ENCODE measurements at regions not wholly inside any gene's neighbourhood (a gene's known extent, or its start where the extent isn't known, plus 50 kb on each side); places are given as distances from the start of the nearest gene placed in this dataset.

DNA sequence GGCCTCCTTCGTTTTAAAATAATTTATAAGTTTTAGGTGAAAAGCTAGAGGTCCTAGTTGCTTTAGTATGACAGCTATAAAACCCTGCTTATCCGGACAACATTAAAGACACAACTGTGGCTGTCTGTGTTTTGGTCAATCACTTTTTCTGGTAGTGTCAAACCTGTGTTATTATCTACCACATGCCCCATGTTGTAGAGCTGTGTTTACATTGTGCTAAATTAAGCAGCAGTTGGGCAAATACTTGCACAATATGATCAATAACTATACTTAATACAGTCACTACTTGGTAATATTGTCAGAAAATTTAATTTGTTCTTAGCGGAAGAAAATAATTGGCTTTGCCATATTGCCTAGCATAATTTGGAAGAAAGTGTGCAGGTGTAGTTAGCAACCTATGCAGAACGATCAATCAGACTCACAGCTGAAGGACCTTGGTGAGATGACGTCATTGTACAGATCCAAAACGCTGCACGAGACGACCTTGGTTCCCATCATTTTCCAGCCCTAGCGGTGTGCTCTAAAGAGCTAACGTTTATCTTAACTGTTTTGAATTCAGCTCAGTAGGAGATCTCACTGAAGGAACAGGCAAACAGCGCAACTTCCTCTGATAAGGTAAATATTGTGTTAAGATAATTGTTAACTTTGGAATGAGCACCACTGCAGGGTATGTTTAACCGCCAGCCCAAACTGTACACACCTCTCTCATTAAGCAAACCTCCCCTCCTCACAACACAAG lies 476.6 kb downstream of the IRS2 start:
- TF ChIP-seq, protein P1, sequence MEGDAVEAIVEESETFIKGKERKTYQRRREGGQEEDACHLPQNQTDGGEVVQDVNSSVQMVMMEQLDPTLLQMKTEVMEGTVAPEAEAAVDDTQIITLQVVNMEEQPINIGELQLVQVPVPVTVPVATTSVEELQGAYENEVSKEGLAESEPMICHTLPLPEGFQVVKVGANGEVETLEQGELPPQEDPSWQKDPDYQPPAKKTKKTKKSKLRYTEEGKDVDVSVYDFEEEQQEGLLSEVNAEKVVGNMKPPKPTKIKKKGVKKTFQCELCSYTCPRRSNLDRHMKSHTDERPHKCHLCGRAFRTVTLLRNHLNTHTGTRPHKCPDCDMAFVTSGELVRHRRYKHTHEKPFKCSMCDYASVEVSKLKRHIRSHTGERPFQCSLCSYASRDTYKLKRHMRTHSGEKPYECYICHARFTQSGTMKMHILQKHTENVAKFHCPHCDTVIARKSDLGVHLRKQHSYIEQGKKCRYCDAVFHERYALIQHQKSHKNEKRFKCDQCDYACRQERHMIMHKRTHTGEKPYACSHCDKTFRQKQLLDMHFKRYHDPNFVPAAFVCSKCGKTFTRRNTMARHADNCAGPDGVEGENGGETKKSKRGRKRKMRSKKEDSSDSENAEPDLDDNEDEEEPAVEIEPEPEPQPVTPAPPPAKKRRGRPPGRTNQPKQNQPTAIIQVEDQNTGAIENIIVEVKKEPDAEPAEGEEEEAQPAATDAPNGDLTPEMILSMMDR (IDR thresholded peaks at IDR 0.05): peak in 2 of 7 experiments; percentile 22 to 24
- TF ChIP-seq POLR2A (IDR thresholded peaks at IDR 0.05): no peak
